HG02642 (cell line): ENCODE measurements at regions not wholly inside any gene's neighbourhood (a gene's known extent, or its start where the extent isn't known, plus 50 kb on each side); places are given as distances from the start of the nearest gene placed in this dataset.
"Not testable (repeated sequence)": the region's sequence is repeated elsewhere in the genome, so short reads cannot be mapped to it uniquely, and the experiment has no call there.

Experiments used
- ATAC-seq: cut with Tn5 transposase; IDR thresholded peaks from one replicate; pipeline ENCODE4 v1.9.1; 2021; ENCODE audit warnings: mild to moderate bottlenecking; ENCODE audit not compliant: unreplicated experiment, poor library complexity

- ATAC-seq, result no peak
These were observed 1562.9 kb upstream of the PRR20A start for GRCh38 chr13:55577847-55578210.

- not testable (repeated sequence) for ATAC-seq
These were observed 1558.4 kb upstream of the PRR20A start for GRCh38 chr13:55582294-55582693.

- no peak for ATAC-seq
These were observed 1556.6 kb upstream of the PRR20A start for GRCh38 chr13:55583953-55584593.

- no peak for ATAC-seq
These were observed 1537.9 kb upstream of the PRR20A start for GRCh38 chr13:55602784-55603183.

- ATAC-seq, result no peak
These were observed 1534.6 kb upstream of the PRR20A start for GRCh38 chr13:55606045-55606665.

- ATAC-seq, result no peak
These were observed 1527.1 kb upstream of the PRR20A start for GRCh38 chr13:55613429-55614187.

- no peak for ATAC-seq
These were observed 1525.6 kb upstream of the PRR20A start for GRCh38 chr13:55615081-55615480.

GRCh38 chr13:55617241-55617640 lies 1523.5 kb upstream of the PRR20A start:
- no peak for ATAC-seq

DNA sequence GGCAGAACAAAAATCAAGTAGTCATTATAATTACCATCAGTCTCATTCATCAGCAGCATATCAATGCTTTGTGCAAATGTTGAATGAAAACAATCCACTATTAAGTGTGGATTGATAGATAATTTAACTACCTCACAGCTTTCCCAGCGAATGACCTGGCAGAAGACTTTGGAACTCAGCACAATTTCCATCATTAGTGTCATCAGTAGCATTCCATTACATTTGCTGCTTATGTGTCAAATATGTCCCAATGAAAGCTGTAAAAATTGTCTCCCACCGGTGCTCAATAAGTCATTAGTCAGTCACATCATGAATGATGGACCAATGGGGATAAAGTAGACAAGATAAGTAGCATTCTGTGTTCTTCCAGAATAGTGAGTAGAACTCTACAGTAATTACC lies 1513.5 kb upstream of the PRR20A start:
- ATAC-seq, result no peak

- ATAC-seq, result no peak
These were observed 1508.3 kb upstream of the PRR20A start for GRCh38 chr13:55632402-55632801.

GRCh38 chr13:55649485-55649884 lies 1491.2 kb upstream of the PRR20A start:
- ATAC-seq, result no peak

DNA sequence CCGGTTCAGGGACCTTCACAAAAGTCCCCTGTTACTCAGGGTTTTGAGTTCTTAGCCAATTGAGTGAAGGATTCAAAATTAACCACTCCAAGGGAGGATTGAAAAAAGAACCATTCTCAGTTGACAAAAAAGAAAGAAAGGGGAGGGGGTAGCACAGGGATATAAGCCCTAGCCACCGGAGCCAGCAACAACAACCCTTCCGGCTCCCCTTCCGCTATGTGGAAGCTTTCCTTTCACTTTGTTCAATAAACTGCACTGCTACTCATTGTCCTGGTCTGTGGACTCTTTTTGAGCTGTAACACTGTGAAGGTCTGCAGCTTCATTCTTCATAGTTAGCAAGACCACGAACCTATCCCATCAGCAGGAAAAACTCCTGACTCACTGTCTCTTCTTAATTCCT lies 1488.1 kb upstream of the PRR20A start:
- ATAC-seq, result no peak

- no peak for ATAC-seq
These were observed 1487.2 kb upstream of the PRR20A start for GRCh38 chr13:55653497-55653896.

- ATAC-seq, result no peak
These were observed 1486.5 kb upstream of the PRR20A start for GRCh38 chr13:55654243-55654642.

- ATAC-seq, result not testable (repeated sequence)
These were observed 1480.5 kb upstream of the PRR20A start for GRCh38 chr13:55660264-55660663.

GRCh38 chr13:55660851-55661250 lies 1479.9 kb upstream of the PRR20A start:
- ATAC-seq, result no peak

DNA sequence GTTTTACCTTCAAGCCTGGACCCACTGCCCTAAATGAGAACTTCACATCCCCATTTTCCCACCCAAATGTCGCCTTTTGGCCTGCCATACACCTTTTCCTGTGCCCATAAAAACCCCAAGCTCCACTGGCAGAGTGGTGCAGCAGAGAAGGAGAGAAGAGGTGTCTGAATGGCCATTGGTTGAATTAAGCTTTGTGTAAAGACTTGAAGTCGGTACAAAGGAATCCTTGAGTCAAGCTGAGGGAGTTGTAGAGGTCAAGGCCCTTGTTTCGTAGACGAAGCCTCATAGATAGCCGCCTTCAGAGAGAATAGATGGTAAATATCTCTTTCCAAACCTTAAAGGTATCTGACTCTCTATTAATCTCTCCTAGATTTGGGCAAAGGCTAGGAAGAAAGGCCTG lies 1479.2 kb upstream of the PRR20A start:
- ATAC-seq, result no peak

DNA sequence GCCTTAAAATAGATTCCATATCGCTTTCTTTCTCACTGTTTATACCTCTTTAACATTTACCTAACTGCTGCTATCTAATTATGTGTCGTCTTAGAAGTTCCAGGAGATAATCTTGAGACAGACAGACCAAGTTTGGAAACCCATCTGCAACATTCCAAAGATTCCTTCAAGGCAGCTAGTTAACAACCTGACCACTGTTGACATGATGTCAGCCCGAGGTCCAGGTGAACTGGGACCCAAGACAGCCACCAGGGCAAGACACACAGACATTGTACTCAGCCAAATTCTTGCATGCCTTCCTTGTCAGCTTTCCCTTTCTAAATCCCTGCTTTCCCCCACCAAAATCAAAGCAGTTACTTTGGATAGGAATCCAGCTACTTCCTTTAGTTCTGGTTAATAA lies 1476.5 kb upstream of the PRR20A start:
- no peak for ATAC-seq

DNA sequence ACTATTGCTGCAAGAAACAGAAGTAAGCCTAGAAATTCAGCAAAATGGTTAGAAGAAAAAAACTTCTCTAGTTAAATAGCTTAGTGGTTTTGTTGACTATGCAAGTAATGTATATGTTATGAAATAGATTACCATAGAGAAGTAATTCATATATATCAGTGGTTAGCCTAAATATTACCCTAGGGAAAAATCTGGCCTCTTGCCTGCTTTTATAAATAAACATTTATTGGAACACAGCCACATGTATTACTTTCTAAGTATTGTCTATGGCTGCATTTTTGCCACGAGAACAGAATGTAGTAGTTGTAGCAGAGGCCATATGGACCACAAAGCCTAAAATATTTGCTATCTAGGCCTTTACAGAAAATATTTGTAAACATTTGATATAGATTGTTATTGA lies 1471.7 kb upstream of the PRR20A start:
- ATAC-seq, result no peak

- no peak for ATAC-seq
These were observed 1466.8 kb upstream of the PRR20A start for GRCh38 chr13:55673910-55674309.

- no peak for ATAC-seq
These were observed 1457.9 kb upstream of the PRR20A start for GRCh38 chr13:55682776-55683175.

DNA sequence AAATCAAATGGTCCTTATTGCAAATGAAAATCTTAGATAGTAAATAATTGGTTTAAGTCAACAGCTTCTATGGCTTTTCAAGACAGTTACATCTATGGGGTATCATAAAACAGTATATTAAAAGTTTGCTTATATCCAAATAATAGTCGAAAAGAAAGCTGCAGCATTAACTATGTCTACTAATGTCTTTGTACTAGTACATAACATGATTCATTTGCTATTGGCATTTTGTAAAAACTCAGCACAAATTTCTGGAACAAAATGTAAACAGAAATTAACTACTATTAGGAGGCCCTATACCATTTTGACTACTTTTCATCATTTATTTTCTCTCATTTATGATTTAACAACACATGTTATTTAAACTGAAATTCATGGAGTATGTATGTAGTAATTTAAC lies 1435.2 kb upstream of the PRR20A start:
- no peak for ATAC-seq
